Stimulated activated naive CD4-positive, alpha-beta T cell treated with Interleukin-2 at 50 U/mL for 16 hours (primary cell): ENCODE measurements at regions not wholly inside any gene's neighbourhood (a gene's known extent, or its start where the extent isn't known, plus 50 kb on each side); places are given as distances from the start of the nearest gene placed in this dataset.

Experiments used
- DNase-seq: peaks from one replicate; lab custom pipeline; 2025; lab: John Stamatoyannopoulos, UW

GRCh38 chr6:147716434-147716833, 207.9 kb downstream of the SAMD5 start:
- DNase-seq = no peak

- DNase-seq = no peak
Measured at GRCh38 chr6:147717991-147718390, 209.5 kb downstream of the SAMD5 start.

GRCh38 chr6:147722158-147722557, 213.7 kb downstream of the SAMD5 start:
- DNase-seq = no peak

- DNase-seq = no peak
Measured at GRCh38 chr6:147724454-147724853, 216.0 kb downstream of the SAMD5 start.

- DNase-seq = no peak
Measured at GRCh38 chr6:147726342-147726741, 217.9 kb downstream of the SAMD5 start.

GRCh38 chr6:147728903-147729302, 220.4 kb downstream of the SAMD5 start:
- DNase-seq = no peak

GRCh38 chr6:147733686-147734085, 225.2 kb downstream of the SAMD5 start:
- no peak for DNase-seq

GRCh38 chr6:147734151-147734550, 225.7 kb downstream of the SAMD5 start:
- DNase-seq = no peak

GRCh38 chr6:147735924-147736323, 227.4 kb downstream of the SAMD5 start:
- DNase-seq = no peak

- DNase-seq = no peak
Measured at GRCh38 chr6:147737115-147737514, 228.6 kb downstream of the SAMD5 start.

GRCh38 chr6:147738099-147738498, 229.6 kb downstream of the SAMD5 start:
- DNase-seq = no peak

- no peak for DNase-seq
Measured at GRCh38 chr6:147738516-147739162, 230.1 kb downstream of the SAMD5 start.

- no peak for DNase-seq
Measured at GRCh38 chr6:147740326-147740725, 231.8 kb downstream of the SAMD5 start.

GRCh38 chr6:147740916-147741315, 232.4 kb downstream of the SAMD5 start:
- no peak for DNase-seq

- no peak for DNase-seq
Measured at GRCh38 chr6:147741389-147741788, 232.9 kb downstream of the SAMD5 start.

GRCh38 chr6:147742440-147742839, 233.9 kb downstream of the SAMD5 start:
- DNase-seq = no peak

- no peak for DNase-seq
Measured at GRCh38 chr6:147744012-147744411, 235.5 kb downstream of the SAMD5 start.

- DNase-seq = no peak
Measured at GRCh38 chr6:147749331-147749730, 240.8 kb downstream of the SAMD5 start.

GRCh38 chr6:147750413-147750812, 241.9 kb downstream of the SAMD5 start:
- no peak for DNase-seq

- no peak for DNase-seq
Measured at GRCh38 chr6:147751232-147751631, 242.7 kb downstream of the SAMD5 start.

- DNase-seq = no peak
Measured at GRCh38 chr6:147752689-147753403, 244.4 kb downstream of the SAMD5 start.

- no peak for DNase-seq
Measured at GRCh38 chr6:147755999-147756398, 247.5 kb downstream of the SAMD5 start.

GRCh38 chr6:147756891-147757290, 248.4 kb downstream of the SAMD5 start:
- DNase-seq = no peak

GRCh38 chr6:147757291-147757690, 248.8 kb downstream of the SAMD5 start:
- no peak for DNase-seq
